Lower lobe of right lung (tissue), 2 donors: ENCODE measurements at regions not wholly inside any gene's neighbourhood (a gene's known extent, or its start where the extent isn't known, plus 50 kb on each side); places are given as distances from the start of the nearest gene placed in this dataset.

ENCODE experiments used
- ATAC-seq, 2 donors: fragments of 200-7000 bp; cut with Tn5 transposase; one replicate each; pipeline ENCODE4 v1.9.1; 2020 to 2022; ENCODE audit warnings: mild to moderate bottlenecking in 2 of 2, moderate library complexity in 2 of 2
- DNase-seq: peaks from one replicate; pipeline ENCODE4 v3.0.0-alpha.2; 2020
- H3K27ac ChIP-seq: fragments of 200-600 bp; one replicate; pipeline ENCODE4 v1.8.0; 2022
- H3K27me3 ChIP-seq: fragments of 200-600 bp; one replicate; pipeline ENCODE4 v1.8.0; 2022; ENCODE audit warnings: low read depth
- H3K36me3 ChIP-seq: fragments of 200-600 bp; one replicate; pipeline ENCODE4 v1.8.0; 2022; ENCODE audit warnings: mild to moderate bottlenecking
- H3K4me1 ChIP-seq: fragments of 200-600 bp; one replicate; pipeline ENCODE4 v1.8.0; 2022
- H3K4me3 ChIP-seq: fragments of 200-600 bp; one replicate; pipeline ENCODE4 v1.8.0; 2022; ENCODE audit warnings: mild to moderate bottlenecking
- H3K9me3 ChIP-seq: fragments of 200-600 bp; one replicate; pipeline ENCODE4 v1.8.0; 2022
- intact Hi-C: fragments of 100-400 bp; cut with DNase I; formaldehyde crosslinking; loops from one replicate; pipeline ENCODE4 v1.11.0; 2022
- TF ChIP-seq, protein P1 (sequence below): fragments of 200-600 bp; IDR thresholded peaks from one replicate; pipeline ENCODE4 v1.8.0; 2022; ENCODE audit warnings: antibody characterized with exemption, mild to moderate bottlenecking
- donor health status: DM: no; HTN: yes; CAD: no; lungs with severe emphysema.

DNA sequence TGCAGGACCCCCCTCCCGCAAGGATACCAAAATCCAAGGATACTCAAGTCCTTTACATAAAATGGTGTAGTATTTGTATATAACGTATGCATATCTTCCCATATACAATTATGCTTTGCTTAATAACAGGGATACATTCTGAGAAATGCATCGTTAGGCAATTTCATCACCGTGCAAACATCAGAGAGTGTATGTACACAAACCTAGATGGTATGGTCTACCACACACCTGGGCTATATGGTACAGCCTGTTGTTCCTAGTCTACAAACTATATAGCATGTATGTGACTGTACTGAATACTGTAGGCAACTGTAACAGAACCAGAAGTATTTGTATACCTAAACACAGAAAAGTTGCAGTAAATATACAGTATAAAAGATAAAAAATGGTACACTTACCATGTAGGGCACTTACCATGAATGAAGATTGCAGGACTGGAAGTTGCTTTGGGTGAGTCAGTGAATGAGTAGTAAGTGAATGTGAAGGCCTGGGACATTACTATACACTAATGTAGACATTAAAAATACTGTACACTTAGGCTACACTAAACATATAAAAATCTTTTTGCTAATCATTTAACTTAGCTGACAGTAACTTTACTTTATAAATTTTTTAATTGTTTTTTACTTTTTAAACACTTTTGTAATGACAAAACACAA is 141.1 kb downstream of the SLC41A2 start:
- TF ChIP-seq, protein P1, sequence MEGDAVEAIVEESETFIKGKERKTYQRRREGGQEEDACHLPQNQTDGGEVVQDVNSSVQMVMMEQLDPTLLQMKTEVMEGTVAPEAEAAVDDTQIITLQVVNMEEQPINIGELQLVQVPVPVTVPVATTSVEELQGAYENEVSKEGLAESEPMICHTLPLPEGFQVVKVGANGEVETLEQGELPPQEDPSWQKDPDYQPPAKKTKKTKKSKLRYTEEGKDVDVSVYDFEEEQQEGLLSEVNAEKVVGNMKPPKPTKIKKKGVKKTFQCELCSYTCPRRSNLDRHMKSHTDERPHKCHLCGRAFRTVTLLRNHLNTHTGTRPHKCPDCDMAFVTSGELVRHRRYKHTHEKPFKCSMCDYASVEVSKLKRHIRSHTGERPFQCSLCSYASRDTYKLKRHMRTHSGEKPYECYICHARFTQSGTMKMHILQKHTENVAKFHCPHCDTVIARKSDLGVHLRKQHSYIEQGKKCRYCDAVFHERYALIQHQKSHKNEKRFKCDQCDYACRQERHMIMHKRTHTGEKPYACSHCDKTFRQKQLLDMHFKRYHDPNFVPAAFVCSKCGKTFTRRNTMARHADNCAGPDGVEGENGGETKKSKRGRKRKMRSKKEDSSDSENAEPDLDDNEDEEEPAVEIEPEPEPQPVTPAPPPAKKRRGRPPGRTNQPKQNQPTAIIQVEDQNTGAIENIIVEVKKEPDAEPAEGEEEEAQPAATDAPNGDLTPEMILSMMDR = no peak
- intact Hi-C loops = no loop called here
- Histone ChIP-seq H3K9me3 (no peaks in the 10 kb centered on the region), H3K4me3 (no peak overlapping the region), H3K36me3 (no peaks in the 10 kb centered on the region), H3K27ac (no peak overlapping the region), H3K4me1 (no peaks in the 10 kb centered on the region), H3K27me3 (no peaks in the 10 kb centered on the region)
- ATAC-seq (no peak), DNase-seq (no peak)

DNA sequence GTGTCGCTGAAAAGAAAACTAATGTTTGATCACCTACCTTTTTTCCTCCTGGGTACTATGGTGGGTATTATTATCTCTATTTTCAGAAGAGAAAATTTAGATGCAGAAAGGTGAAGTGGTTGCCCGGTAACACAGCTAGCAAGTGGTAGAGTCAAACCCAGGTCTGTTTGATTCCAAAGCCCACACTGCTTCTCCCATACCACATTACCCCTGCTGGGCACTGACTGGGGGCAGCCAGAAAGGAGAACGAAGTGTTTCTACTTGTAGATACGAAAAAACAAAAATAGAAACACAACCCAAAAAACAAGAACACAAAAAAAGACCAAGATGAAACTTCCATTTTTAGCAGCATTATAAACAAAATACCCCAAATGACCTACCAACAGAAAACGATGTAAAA is 142.2 kb downstream of the SLC41A2 start:
- no peaks in the 10 kb centered on the region for H3K4me1 ChIP-seq
- no peaks in the 10 kb centered on the region for H3K36me3 ChIP-seq
- no peaks in the 10 kb centered on the region for H3K9me3 ChIP-seq
- intact Hi-C loops = no loop called here
- DNase-seq = no peak
- TF ChIP-seq, protein P1 = no peak
- H3K4me3 ChIP-seq = no peak overlapping the region
- no peaks in the 10 kb centered on the region for H3K27me3 ChIP-seq
- ATAC-seq = no peak
- no peak overlapping the region for H3K27ac ChIP-seq

DNA sequence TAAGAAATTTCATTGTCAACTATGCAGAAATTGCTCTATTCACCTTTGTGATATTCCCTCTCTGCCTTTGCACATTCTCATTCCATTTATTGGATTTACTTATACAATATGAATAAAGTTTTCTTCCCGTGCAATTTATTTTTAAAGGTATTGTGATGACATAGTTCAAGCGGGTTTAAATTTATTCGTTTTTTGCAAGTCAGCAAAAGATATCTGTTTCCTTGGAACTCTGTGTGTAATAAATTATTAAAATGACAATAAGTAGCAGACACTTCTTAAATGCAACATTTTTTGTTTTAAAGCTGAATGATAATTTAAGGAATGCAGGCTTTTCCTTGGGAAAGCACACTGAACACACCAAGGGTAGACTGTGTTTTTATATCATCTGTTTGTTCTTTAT is 143.1 kb downstream of the SLC41A2 start:
- TF ChIP-seq, protein P1 = no peak

More for the DNA sequence above, 143.1 kb downstream of the SLC41A2 start:
- DNase-seq (no peak), ATAC-seq (no peak)
- H3K36me3 ChIP-seq = no peaks in the 10 kb centered on the region
- H3K4me1 ChIP-seq = no peaks in the 10 kb centered on the region
- no peak overlapping the region for H3K4me3 ChIP-seq
- H3K27me3 ChIP-seq = no peaks in the 10 kb centered on the region
- intact Hi-C loops = no loop called here
- H3K27ac ChIP-seq = no peak overlapping the region
- H3K9me3 ChIP-seq = no peaks in the 10 kb centered on the region
